Activated naive CD4-positive, alpha-beta T cell treated with anti-CD3 and anti-CD28 coated beads for 36 hours (primary cell): ENCODE measurements at regions not wholly inside any gene's neighbourhood (a gene's known extent, or its start where the extent isn't known, plus 50 kb on each side); places are given as distances from the start of the nearest gene placed in this dataset.
"Not testable (repeated sequence)": the region's sequence is repeated elsewhere in the genome, so short reads cannot be mapped to it uniquely, and the experiment has no call there.

Experiments
- CTCF ChIA-PET: fragments of 350-600 bp; sonication (Branson Sonifier 250); formaldehyde crosslinking; loops from one replicate; lab custom pipeline; 2021; ENCODE audit warnings: antibody characterized with exemption; lab: Charles Lee
- DNase-seq: peaks from one replicate; pipeline ENCODE4 v3.0.0-alpha.2; 2020
- H3K27ac Mint-ChIP-seq: one replicate; pipeline ENCODE4 v1.8.0; 2021; ENCODE audit warnings: mild to moderate bottlenecking, mixed read lengths
- H3K27me3 Mint-ChIP-seq: one replicate; pipeline ENCODE4 v1.8.0; 2021; ENCODE audit warnings: low read depth, mixed read lengths
- H3K36me3 Mint-ChIP-seq: one replicate; pipeline ENCODE4 v1.8.0; 2021; ENCODE audit warnings: low read depth, mixed read lengths
- H3K4me1 Mint-ChIP-seq: one replicate; pipeline ENCODE4 v1.8.0; 2021; ENCODE audit warnings: low read depth, mixed read lengths
- H3K4me3 Mint-ChIP-seq: one replicate; pipeline ENCODE4 v1.8.0; 2021; ENCODE audit warnings: mild to moderate bottlenecking, moderate library complexity, mixed read lengths
- H3K9me3 Mint-ChIP-seq: one replicate; pipeline ENCODE4 v1.8.0; 2021; ENCODE audit warnings: mixed read lengths
- intact Hi-C: fragments of 100-400 bp; cut with micrococcal nuclease; formaldehyde crosslinking; loops from one replicate; pipeline ENCODE4 v1.15.1; 2023

DNA sequence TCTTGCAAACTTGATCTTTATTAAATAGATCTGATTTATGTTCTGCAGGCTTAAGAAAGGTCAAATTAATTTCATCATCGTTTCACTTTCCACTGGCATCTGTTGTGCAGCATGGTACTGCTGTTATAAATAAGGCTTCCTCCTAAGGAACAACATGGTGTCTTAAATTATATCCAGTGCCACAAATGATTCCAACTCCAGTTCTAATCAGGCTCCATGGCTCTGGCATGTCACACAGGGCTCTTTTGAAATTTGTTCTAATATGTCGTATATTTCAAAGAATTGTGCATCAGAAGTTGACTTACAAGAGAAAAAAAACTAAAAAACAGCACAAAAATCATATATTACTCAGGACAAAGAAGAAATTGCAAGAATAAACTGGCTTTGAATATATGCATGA, 1090.8 kb upstream of the CELF2 start:
- peaks cover 1% of the 10 kb centered on the region for H3K9me3 Mint-ChIP-seq
- CTCF ChIA-PET = no interaction called here
- no peaks in the 10 kb centered on the region for H3K4me1 Mint-ChIP-seq
- peaks cover 9% of the 10 kb centered on the region for H3K27me3 Mint-ChIP-seq
- no peak overlapping the region for H3K27ac Mint-ChIP-seq
- intact Hi-C loops = loop anchor here (5.0 kb wide), 1 partner anchor 620 kb away; no protein-coding TSS in a partner anchor
- no peak overlapping the region for H3K4me3 Mint-ChIP-seq
- DNase-seq = no peak
- no peaks in the 10 kb centered on the region for H3K36me3 Mint-ChIP-seq

DNA sequence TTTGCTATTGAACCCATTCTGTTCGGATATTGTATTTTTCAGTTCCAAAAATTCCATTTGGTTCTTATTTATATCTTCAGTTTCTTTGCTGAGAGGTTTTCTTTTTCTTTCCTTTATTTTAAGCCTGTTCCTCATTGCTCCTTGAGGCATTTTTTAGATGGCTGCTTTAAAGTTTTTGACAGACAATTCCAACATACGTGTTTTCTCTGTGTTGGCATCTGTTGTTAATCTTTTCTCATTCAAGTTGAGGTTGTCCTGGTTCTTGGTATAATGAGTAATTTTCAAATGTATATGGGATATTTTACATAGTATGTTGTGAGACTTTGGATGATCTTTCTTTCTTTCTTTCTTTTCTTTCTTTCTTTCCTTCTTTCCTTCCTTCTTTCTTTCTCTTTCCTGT, 1078.0 kb upstream of the CELF2 start:
- Mint-ChIP-seq H3K4me3 (no peak overlapping the region), H3K9me3 (no peaks in the 10 kb centered on the region), H3K4me1 (no peaks in the 10 kb centered on the region), H3K27ac (no peak overlapping the region), H3K27me3 (peaks cover 13% of the 10 kb centered on the region), H3K36me3 (no peaks in the 10 kb centered on the region)
- CTCF ChIA-PET = no interaction called here
- intact Hi-C loops = no loop called here
- no peak for DNase-seq

DNA sequence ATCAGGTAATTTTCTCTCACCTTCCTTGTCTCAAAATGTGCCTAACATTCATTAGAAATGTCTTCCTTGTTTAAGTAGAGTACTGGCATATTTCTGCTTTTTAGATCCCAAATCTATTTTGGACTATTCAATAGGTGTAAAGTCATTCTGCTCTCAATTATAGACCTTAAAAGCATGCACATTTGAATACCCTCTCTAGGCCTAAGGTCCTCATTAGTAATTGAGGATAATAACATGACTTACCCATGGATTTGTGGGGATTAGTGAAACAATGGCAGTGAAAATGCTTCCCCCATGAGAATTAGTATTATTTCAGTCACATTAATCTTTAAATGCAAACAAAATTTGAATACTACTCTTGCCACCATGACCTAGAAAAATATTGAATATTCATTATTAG, 1073.0 kb upstream of the CELF2 start:
- intact Hi-C loops = no loop called here
- peaks cover 13% of the 10 kb centered on the region for H3K27me3 Mint-ChIP-seq
- no peak overlapping the region for H3K27ac Mint-ChIP-seq
- no peaks in the 10 kb centered on the region for H3K4me1 Mint-ChIP-seq
- no peak overlapping the region for H3K4me3 Mint-ChIP-seq
- DNase-seq = no peak
- H3K9me3 Mint-ChIP-seq = no peaks in the 10 kb centered on the region
- CTCF ChIA-PET = no interaction called here
- H3K36me3 Mint-ChIP-seq = no peaks in the 10 kb centered on the region

DNA sequence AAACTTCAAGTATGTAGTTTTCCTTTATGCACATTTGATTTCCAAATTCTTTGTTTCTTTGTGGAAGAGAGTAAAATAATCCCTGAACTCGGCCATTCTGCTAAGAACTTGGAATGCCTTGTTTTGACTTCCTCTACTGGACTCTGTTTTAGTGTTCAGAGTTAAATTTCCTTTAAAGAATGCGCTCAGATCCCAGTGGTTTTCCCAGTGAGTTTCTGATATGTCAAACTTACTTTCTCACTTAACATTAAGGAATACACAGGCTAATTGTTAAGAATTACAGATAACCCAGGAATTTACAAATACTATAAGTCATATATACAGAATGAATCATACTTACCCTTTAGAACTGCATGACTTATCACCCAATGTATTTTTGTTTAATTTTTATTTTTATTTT, 1067.6 kb upstream of the CELF2 start:
- intact Hi-C loops = no loop called here
- peaks cover 3% of the 10 kb centered on the region for H3K27me3 Mint-ChIP-seq
- H3K4me1 Mint-ChIP-seq = no peaks in the 10 kb centered on the region
- no peaks in the 10 kb centered on the region for H3K9me3 Mint-ChIP-seq
- H3K27ac Mint-ChIP-seq = no peak overlapping the region
- DNase-seq = no peak
- no peaks in the 10 kb centered on the region for H3K36me3 Mint-ChIP-seq
- CTCF ChIA-PET = no interaction called here
- H3K4me3 Mint-ChIP-seq = no peak overlapping the region

DNA sequence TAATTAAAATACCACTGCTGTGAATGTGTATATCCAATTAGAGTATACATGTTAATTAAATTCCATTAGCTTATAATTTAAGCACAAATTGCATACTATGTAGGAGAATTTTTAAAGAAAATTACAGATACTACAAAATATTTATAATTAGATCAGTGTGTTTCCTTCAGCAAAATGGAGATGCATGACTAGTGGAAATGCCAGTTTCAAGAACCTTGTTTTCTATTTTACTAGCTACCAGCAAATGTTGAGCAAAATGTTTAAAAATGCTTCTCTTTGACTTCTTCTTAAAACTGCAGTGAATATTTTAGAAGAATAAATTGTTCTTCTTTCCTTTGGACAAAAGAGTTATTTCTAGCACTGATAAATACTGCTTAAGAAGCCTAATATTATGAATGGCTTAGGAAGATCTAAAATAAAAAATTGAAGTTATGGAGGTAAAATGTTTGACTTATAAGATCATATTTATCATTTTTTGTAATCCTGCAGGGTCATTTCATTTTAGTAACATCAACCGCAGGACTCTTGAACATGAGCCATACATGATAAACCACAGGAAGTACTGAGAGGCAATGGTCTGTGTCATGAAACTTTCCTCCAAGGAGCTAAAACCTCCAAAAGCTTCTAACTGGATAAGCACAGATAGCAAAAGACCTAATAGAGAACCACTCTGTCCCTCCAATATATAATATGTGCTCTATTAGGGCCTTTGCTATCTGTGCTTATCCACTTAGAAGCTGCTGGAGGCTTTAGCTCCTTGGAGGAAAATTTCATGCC, 1066.0 kb upstream of the CELF2 start:
- H3K36me3 Mint-ChIP-seq = no peaks in the 10 kb centered on the region
- no peak for DNase-seq
- no peak overlapping the region for H3K27ac Mint-ChIP-seq
- H3K9me3 Mint-ChIP-seq = no peaks in the 10 kb centered on the region
- no peaks in the 10 kb centered on the region for H3K4me1 Mint-ChIP-seq
- peaks cover 3% of the 10 kb centered on the region for H3K27me3 Mint-ChIP-seq
- CTCF ChIA-PET = no interaction called here
- no peak overlapping the region for H3K4me3 Mint-ChIP-seq
- intact Hi-C loops = no loop called here

DNA sequence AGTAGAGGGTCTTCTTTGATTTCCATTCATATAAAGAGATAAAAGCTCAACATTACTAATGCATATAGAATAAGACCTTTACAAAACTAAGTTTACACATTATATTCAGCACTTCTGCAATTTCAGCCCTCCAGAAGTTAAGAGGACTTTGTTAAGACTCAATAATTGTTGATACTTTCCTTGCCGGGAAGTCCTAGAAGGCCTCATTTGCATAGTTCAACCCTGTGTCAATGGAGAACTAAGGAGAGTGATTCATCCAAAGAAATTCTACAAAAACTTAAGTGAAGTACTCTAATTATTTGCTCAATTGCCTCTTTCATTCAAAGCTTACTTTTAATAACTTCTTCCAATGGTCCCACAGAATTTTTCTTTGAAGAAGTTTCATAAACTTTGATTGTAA, 1060.3 kb upstream of the CELF2 start:
- Mint-ChIP-seq H3K9me3 (peaks cover 2% of the 10 kb centered on the region), H3K4me3 (no peak overlapping the region), H3K4me1 (no peaks in the 10 kb centered on the region), H3K36me3 (no peaks in the 10 kb centered on the region), H3K27ac (no peak overlapping the region), H3K27me3 (peaks cover 3% of the 10 kb centered on the region)
- intact Hi-C loops = no loop called here
- no peak for DNase-seq
- CTCF ChIA-PET = no interaction called here

DNA sequence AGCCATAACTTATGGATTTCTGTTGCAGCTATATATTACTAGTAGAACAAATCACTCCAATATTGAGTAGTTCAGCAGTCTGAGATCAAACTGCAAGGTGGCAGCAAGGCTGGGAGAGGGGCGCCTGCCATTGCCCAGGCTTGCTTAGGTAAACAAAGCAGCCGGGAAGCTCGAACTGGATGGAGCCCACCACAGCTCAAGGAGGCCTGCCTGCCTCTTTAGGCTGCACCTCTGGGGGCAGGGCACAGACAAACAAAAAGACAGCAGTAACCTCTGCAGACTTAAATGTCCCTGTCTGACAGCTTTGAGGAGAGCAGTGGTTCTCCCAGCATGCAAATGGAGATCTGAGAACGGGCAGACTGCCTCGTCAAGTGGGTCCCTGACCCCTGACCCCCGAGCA, 1059.8 kb upstream of the CELF2 start:
- DNase-seq, H3K27ac Mint-ChIP-seq, H3K4me1 Mint-ChIP-seq, H3K4me3 Mint-ChIP-seq, intact Hi-C loops, CTCF ChIA-PET, H3K36me3 Mint-ChIP-seq, H3K27me3 Mint-ChIP-seq, H3K9me3 Mint-ChIP-seq: not testable (repeated sequence)

DNA sequence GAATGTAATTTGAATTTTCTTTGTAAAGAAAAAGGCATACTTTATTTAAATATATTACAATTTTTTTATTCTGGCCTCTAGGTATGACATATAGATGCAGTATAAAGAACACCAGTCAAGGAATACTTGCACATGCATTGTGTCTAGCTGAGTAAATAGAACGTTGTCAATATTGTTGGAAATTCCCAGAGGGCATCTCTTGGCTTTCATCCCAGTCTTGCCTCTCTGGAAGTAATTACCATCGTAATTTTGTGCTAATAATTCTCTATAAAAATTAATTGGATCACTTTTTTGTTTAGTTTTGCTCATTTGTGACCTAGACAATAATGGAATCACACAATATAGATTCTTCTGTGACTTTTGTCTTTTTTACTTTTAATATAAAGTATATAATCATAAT, 1052.3 kb upstream of the CELF2 start:
- H3K36me3 Mint-ChIP-seq = no peaks in the 10 kb centered on the region
- H3K27me3 Mint-ChIP-seq = peaks cover 5% of the 10 kb centered on the region
- no peak overlapping the region for H3K4me3 Mint-ChIP-seq
- intact Hi-C loops = no loop called here
- no peaks in the 10 kb centered on the region for H3K9me3 Mint-ChIP-seq
- CTCF ChIA-PET = no interaction called here
- no peak for DNase-seq
- no peak overlapping the region for H3K27ac Mint-ChIP-seq
- H3K4me1 Mint-ChIP-seq = no peaks in the 10 kb centered on the region

DNA sequence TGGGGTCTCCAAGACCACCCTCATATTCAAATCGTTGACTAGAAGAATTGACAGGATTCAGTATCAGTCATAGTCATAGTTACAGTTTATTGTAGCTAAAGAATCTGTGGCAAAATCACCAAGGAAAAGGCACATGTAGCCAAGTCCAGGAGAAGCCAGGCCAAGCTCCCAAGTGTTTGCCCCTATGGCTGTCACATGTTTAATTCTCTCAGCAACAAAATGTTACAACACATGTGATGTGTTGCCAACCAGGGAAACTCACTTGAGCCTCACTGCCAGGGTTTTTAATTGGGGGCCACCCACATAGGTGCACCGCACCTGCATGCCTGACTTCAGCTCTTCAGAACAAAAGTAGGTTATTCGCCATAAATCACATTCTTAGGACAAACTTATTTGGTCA, 1030.9 kb upstream of the CELF2 start:
- H3K27me3 Mint-ChIP-seq = peaks cover 10% of the 10 kb centered on the region
- intact Hi-C loops = no loop called here
- CTCF ChIA-PET = no interaction called here
- no peak overlapping the region for H3K27ac Mint-ChIP-seq
- no peak for DNase-seq
- peaks cover 9% of the 10 kb centered on the region for H3K9me3 Mint-ChIP-seq
- H3K4me3 Mint-ChIP-seq = no peak overlapping the region
- H3K36me3 Mint-ChIP-seq = no peaks in the 10 kb centered on the region
- no peaks in the 10 kb centered on the region for H3K4me1 Mint-ChIP-seq

DNA sequence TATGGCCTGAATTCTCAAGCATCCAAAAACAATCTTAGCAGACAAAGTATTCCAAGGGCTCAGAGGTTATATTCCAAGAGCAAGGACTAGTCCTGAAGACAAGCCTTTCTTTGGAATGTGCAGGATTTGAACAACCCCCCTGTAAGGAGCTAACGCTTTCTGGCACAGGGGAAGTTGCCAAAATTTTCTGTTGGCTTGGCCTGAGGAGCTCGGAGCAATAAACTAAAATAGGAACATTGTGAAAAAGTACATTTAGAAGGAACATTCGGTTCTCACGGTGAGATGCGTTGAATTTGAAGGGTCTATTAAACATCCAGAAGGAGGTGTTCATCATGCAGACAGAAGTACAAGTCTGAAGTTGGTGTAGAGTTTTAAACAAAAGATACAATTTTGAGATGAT, 1030.5 kb upstream of the CELF2 start:
- H3K27me3 Mint-ChIP-seq = peaks cover 10% of the 10 kb centered on the region
- H3K4me3 Mint-ChIP-seq = no peak overlapping the region
- H3K9me3 Mint-ChIP-seq = peaks cover 9% of the 10 kb centered on the region
- no peak for DNase-seq
- H3K4me1 Mint-ChIP-seq = no peaks in the 10 kb centered on the region
- CTCF ChIA-PET = no interaction called here
- no peak overlapping the region for H3K27ac Mint-ChIP-seq
- no peaks in the 10 kb centered on the region for H3K36me3 Mint-ChIP-seq
- intact Hi-C loops = no loop called here

DNA sequence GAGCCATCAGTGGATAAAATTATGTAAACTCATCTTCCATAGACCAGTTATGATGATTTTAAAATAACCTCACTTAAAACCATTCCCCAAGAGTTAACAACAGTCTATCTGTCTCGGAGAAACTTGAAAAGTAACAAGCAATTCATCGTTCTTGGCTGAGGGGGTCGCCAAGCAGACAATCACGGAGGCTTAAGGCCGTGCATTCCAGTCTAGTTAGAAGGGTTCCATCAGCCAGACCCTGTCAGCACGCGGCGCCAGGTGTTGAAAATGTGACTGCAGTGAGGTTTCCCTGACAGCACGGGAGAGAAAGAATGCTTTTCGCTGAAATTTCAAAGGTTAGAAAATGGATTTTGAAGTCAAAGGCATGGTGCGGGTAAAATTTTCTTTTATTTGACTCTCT, 1025.0 kb upstream of the CELF2 start:
- no peak overlapping the region for H3K27ac Mint-ChIP-seq
- no peaks in the 10 kb centered on the region for H3K4me1 Mint-ChIP-seq
- CTCF ChIA-PET = no interaction called here
- no peaks in the 10 kb centered on the region for H3K9me3 Mint-ChIP-seq
- H3K4me3 Mint-ChIP-seq = no peak overlapping the region
- peaks cover 6% of the 10 kb centered on the region for H3K27me3 Mint-ChIP-seq
- intact Hi-C loops = no loop called here
- DNase-seq = no peak
- H3K36me3 Mint-ChIP-seq = no peaks in the 10 kb centered on the region

DNA sequence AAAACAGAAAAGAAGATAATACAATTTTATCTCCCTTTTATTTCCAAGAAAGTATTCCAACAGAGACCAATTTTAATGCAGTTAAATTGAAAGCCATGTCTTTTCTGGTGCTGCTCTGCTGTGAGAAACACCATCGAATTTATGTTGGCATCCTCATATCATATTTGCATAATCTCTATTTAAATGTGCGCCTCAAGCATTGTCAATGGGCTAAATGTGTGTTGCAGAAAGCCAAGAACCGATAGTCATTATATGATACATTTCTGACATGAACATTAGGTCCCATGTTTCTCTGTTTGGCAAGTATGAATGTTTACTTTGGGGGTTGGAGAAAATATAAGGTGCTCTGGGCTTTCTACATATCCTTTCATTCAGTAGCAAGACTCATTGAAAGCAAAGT, 1023.5 kb upstream of the CELF2 start:
- no peak for DNase-seq
- Mint-ChIP-seq H3K27me3 (peaks cover 6% of the 10 kb centered on the region), H3K27ac (no peak overlapping the region), H3K36me3 (no peaks in the 10 kb centered on the region), H3K4me3 (no peak overlapping the region), H3K4me1 (no peaks in the 10 kb centered on the region), H3K9me3 (peaks cover 4% of the 10 kb centered on the region)
- CTCF ChIA-PET = no interaction called here
- intact Hi-C loops = no loop called here

DNA sequence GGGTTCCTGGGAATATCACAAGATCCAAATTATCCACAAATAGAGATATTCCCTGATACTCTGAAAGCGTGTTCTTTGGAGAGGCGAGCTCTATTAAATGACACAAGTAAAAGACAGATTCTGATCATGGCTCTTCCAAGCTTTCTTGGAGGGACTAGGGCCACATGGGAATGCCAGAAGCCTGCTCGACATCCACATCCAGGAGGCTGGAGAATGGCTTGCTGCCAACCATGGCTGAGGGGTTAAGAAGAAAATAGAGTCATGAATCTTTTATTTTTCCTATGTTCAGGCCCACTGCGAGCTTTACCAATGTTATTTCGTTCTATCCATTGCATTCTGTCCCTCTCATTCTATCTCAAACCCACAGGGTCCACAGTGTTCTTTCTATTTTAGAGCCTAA, 1018.0 kb upstream of the CELF2 start:
- no peak for DNase-seq
- intact Hi-C loops = no loop called here
- H3K27ac Mint-ChIP-seq = no peak overlapping the region
- H3K27me3 Mint-ChIP-seq = no peaks in the 10 kb centered on the region
- H3K4me3 Mint-ChIP-seq = no peak overlapping the region
- CTCF ChIA-PET = no interaction called here
- H3K9me3 Mint-ChIP-seq = peaks cover 4% of the 10 kb centered on the region
- H3K36me3 Mint-ChIP-seq = no peaks in the 10 kb centered on the region
- no peaks in the 10 kb centered on the region for H3K4me1 Mint-ChIP-seq
